GM04503 (cell line): ENCODE measurements at regions not wholly inside any gene's neighbourhood (a gene's known extent, or its start where the extent isn't known, plus 50 kb on each side); places are given as distances from the start of the nearest gene placed in this dataset.
A peak's percentile ranks its signal among the peaks of the same experiment; 100 is the strongest.

Experiments
- DNase-seq: peaks from one replicate; pipeline ENCODE4 v3.0.0-alpha.2; 2012; ENCODE audit warnings: low read depth

DNA sequence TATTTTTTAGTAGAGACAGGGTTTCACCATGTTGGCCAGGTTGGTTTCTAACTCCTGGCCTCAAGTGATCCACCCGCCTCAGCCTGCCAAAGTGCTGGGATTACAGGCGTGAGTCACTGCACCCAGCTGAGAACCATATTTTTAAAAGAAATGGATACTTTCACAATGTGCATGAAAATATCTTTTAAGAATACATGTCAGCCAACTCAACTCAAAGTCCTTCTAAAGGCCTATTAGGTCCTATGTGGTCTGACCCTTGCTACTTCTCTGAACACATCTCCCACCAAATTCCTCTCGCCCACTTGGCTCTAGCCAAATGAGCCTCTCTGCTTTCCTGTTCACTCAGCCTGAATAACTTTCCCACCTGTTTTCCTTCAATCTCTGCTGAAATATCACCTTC is 119.6 kb downstream of the MTX2 start:
- DNase-seq, result no peak

DNA sequence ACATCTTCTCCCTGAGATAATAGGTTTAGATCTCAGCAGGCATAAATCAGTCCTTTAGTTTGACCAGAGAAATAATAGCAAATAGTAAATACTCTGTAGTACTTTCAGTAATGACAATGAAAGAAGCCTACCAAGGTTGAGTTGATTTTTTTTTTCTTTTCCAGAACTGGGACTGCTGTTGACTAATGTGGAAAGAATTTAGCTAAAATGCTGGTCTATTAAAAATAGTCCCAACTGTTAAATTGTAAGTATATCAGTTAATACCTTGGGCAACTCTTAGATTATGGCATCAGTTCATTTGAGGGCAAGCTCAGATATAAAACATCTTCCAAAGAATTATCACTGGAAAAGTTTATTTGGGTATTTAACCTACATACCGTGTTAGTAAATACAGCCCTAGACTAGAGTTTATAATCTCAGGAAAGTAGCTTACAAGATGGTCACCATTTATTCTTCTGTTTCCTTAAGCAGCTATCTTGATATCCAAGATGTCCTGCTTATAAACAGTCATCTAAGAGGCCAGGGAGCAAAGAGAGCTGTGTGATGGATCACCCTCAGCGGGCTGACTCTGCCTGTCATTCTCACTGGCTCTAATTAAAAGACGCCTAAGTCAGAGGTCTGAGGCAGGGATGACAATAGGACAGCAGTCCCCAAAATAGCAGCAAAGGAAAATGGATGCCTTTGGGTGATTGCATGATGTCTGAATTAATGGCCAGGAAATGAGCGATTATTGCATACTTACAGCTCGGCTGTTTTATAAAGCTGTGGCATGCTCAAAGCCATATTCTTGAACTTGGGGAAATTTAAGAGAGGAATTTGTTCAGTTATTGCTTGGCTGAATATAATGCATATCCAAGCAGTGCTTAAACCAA is 121.3 kb downstream of the MTX2 start:
- DNase-seq, result no peak

DNA sequence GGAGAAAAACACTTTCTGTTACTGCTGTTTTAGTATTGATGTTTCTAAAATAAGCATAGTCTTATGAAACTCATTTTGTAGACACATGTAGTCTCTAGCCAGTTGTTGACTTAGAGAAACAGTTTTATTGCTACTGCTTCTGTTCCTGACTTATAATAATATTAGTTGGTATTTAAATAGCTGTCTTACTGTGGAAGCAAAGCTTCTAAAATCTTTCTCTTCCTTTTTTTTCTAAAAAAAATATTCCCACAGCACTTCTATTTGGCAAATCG is 121.8 kb downstream of the MTX2 start:
- DNase-seq, result peak; percentile 10

DNA sequence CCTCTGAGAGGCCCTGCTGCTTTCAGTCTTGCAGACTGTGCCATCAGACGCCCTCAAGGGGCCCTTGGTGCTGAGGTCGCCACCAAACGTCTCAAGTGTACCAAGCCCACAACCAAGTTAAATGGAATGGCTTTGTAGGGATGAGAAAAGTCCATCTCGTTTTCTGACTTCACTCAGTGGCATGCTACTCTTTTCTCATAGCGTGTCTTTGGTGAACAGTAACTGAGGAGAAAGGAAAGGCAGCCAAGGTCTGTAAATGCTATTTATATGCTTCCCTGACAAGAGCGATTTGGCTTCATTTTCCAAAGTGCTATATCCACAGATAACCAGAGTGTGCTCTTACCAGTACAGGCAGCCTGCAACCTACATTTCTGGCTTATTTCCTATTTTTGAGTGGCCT is 123.0 kb downstream of the MTX2 start:
- DNase-seq, result peak; percentile 37

DNA sequence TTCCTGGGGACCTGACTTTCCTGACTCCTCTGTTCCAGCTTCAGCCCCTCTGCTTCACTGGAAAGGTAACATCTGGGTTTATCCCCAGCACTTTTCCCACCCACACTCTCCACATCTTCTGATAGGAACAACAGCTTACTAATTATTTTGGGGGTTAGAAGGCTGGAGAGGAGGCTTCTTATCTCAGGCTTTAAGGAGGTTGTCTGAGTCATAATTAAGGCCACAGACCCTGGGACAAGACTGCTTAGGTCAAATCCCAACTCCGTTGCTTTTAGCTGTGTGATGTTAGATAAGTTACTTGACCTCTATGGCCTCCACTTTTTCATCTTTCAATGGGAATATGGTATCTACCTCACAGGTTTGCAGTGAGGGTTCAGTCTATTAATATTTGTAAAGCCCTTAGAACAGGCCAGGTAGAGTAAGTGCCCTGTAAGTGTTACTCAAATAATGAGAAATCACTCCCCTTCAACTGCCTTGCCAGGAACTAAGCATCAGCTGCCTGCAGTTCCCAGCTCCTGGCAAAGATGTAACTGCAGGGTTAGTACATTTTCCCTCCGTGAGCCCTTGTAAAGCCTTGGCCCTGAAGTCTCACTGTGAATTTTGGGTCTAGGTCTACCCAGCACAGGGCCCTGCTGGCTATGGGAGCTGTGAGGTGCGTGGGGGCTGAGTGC is 123.6 kb downstream of the MTX2 start:
- no peak for DNase-seq

DNA sequence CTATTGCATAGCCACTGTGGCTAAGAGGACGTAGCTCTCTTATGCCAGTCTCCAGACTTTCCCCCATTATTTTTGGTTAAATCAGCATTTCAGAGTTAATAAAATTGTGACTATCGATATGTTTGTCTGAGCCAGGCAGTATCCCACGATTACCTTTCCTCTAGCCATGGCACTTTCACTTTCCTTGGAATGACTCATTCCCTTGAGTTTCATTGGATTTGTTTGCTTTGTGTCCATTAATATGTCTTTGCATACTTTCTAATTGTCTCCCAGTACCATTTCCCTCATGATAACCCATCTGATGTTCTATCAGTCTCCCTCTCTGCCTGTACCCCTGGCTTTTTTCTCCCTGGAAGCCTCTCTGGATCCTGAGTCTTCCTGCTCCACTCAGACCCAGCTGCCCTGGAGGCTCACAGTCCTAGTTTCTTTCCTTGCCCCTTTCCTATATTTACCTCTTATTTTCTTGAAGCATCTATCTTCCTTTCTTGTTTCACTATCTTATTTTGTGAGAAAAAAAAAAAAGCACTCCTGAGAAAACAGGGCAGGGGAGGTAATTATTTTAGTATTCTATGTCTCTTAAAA is 126.1 kb downstream of the MTX2 start:
- DNase-seq, result no peak

DNA sequence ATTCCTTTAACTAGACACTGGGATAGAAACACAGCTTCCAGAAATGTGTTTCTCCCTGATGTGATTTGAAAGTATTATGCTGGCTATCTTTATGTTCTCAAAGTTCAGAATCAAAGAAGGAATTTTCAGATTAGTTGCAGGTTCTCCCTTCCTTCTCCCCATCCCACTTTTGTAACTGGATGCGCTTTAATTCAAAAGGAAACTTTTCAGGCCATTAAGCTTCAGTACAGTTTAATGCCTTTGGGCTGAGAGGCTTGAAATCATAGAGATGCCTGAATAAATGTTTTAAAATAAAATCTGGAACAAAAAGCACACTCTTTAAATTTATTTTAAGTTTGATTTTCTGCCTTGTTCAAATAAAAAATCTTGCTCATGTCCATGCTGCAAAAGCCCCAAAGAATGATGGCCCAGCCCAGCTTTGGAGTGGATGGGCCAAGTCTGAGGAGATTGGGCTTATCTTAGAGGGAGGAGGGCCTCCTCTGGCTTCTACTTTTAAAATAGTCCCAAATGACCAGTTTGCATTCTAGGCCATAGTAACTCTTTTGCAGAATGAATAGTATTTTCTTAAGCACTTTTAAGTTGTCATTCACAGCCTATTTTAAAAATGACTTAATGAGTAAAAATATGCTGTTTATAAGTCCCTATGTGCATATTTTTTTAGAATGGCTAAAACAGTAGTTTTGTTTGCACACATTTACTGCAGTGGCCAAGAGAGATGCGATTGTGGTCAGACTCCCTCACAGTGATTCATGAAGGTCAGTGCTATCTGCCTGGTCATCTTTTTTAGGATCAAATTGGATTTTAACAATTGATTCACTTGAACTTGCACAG is 129.2 kb downstream of the MTX2 start:
- DNase-seq, result peak; percentile 39

DNA sequence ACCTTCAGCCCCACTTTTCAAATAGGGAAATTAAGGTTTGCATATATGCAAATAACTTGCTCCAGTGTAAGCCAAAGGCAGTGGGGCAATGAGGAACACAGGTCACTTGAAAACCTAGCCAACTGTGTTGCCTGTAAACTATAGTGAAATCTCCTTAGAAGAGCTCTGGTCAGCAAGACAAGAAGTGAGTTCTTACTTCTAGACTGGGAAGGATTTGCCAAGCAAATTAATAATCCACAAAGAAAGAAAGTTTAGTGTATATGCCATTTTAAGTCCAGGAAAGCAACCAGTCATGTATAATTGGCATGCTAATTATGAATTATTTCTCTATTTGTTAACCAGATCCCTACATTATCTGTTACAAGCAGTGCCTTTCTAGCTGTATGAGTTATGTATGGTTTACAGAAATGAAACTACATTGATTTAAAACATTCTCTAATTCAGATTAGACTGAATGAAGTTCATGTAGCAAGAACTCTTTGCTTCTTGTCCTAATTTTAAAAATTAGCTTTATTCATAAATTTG is 129.9 kb downstream of the MTX2 start:
- no peak for DNase-seq

DNA sequence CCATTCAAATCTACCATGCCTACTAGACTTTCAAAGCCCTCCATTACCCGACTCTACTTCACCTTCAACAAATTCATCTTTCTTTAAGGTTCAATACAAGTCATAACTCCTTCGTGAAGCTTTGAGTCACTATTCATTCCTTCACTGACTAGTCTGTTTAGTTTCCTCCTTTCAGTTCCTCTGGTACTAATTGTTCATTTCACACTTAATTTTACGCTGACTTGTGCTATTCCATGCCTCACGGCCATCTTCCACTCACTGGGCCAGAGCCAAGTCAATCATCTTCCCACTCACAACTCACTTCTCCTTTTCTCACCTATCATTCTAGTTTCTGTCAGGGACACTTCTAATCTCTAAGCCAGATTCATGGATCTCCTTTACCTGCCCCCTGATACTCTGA is 136.2 kb downstream of the MTX2 start:
- no peak for DNase-seq

DNA sequence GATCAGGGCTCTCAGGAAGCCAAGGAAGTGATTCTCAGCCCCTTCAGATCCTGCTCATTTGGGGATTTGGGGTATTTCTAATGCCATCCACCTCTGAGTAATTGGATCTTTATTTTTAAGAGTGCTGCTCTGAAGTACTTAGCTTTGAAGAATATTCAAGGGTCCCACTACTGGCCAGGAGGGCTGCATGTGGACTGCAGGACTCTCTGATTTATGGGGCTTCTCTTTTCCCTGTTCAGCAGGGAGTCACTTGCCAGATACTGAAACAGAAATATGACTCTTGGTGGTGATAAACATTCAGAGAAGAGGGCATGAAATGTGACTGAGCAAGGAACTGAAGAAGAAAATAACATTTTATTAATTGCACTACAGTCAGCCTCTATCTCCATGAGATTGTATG is 138.5 kb downstream of the MTX2 start:
- no peak for DNase-seq

DNA sequence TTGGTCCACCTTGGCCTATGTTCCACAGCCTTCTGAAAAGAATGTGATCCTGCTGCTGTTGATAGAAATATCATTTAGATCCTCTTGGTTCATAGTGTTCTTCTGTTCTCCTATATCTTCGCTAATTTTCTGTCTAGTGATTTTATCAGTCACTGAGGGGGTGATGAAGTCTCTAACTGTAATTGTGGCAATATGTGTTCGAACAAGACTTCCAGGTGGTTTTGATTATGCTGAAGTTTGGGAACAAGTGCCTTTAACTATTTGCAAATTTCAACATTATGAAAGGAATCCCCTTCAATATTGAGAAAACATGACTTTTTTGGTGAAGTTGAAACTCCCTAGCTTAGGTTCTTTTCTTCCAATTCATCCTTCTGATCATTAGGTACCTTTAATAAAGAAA is 140.4 kb downstream of the MTX2 start:
- DNase-seq, result no peak

DNA sequence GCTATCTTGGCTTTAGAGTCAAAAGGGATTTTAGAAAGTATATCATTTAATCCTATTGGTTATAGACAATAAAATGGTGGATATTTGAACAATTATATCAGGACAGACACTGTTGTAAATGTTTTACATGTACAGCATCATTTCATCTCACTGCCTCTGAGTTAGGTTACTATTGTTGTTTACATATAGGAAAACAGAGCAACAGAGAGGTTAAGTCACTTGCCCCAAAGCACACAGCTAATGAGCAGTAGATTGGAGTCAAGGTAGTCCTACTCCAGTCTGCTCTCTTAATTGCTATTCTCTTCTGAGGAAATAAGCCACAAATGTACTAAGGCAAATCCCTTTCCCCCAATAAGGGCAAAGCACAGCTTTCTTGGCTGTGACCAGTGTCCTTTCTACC is 142.9 kb downstream of the MTX2 start:
- DNase-seq, result no peak

DNA sequence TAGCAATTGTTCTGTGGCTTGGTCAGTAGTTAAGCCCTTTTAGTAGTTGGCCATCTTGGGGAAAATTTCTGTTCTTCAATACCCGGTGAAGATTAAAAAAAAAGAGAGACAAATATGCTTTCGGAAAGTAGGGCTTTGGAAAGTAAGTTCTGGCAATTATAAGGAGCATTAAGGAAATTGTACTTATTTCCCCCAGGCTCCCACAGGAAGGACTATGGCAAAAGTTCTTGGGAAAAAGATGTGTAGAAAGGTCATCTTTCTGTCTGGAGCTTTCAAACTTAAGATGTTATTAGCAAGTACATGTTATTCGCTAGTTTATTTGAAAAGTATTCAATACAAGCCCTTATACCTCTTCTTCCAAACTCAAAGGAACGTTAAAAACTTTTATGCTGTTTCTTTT is 144.5 kb downstream of the MTX2 start:
- DNase-seq, result no peak

DNA sequence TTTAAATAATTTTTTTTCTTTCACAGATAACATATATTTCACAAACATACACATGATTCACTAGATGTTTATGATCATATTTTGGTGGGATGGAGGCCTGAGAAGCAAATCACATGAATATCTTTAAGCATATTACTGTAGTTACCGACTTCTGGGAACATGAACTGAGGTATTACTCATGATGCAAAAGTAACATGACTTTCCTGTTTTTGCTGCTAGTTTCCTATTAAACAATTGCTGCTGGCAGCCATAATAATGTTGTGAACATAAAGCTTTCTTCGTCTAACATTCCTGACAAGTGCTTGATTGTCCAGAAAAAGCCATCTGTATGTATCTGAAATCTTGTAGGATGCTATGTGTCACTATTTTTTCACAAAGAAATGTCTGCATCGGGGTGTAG is 145.4 kb downstream of the MTX2 start:
- no peak for DNase-seq

DNA sequence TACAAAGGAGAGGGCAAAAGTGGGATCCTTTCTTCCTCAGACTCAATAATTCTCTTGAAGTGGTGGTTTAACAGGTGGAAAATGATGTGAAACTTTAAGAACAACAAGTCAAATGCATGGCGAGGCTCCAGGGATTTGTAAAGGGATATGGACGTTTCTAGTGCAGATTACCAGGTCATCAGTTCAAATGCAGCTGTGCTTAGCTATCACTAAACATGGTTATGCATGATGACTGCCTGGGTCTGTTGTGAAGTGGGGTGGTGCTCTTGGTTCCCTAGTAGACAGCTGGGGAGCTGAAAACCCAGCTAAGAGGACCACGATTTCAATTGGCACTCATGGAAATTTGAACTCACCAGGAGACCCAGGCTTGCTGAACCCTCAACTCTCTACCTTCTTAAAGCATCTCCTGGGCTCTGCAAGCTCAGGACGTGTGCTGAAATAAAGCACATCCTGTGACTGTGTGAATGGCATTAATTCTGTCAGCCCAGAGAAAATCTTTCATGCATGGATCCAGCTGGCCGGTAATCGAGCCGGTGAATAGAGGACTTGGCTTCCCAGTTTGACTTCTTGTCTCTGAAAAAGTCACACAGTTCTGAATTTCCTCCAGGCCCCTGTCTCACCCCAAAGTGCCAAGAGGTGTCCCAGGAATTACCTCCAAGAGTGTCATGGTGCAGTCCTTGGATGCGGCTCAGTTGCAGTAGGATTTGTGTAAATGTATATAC is 146.1 kb downstream of the MTX2 start:
- DNase-seq, result no peak

DNA sequence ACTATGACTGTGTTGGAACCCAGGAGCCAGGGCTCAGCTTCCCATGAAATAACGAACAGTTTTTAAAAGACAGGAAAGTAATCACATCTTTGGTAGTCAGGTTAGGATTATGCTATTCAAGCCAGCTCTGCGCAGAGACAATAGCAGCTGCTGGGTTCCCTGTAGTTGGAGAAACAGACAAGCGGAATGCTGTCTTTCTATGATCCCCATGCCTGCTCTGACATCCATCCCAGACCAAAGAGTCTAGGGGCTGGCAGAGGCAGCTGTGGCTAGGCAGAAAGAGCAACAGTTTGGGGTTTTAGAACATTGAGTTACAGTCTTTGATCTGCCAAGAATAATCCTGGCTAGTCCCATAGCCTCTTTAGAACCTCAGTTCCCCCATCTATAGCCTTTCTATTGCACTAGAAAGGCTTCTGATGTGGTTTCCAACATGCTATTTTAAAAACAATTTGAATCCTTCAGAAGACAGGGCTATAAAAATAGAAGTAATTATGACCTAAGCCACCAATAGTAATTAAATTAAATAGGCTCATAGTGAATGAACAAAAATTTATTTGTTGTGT is 146.8 kb downstream of the MTX2 start:
- no peak for DNase-seq

DNA sequence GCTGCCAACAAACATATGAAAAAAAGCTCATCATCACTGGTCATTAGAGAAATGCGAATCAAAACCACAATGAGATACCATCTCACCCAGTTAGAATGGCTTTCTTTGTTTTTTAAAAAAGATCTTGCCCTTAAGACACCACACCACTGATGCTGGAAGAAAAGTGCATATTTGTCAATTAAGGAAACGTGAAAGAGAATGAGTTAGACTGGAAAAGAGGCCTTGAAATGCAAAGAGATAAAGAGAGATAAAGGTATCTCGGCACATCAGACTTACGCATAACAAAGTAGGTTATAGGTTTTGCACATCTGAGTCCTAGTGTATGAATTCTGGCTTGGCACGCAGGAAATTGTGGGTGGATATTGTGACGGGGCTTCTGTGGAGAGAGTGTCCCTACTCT is 149.5 kb downstream of the MTX2 start:
- DNase-seq, result no peak

DNA sequence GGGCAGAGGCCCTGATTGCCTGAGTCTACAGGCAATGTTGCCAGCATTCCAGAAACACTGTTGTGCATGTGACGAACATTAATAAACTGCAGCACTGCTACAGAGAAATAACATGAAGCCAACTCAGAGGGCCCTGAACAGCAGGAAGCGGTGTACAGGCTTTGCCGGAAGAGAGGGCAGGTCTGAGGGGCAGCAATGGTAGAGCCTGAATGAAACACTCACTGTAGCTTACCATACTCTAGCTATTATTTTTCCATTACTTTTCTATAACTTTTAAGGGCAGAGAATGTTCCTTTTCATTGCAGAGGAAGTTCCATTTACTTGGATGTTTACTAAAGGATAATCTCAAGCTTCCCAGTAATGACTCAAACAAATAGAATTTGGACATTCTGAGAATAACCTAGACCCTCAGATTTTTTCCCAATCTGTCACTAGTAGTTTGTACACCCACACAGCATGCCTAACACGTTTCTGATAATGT is 150.4 kb downstream of the MTX2 start:
- peak; percentile 47 for DNase-seq

DNA sequence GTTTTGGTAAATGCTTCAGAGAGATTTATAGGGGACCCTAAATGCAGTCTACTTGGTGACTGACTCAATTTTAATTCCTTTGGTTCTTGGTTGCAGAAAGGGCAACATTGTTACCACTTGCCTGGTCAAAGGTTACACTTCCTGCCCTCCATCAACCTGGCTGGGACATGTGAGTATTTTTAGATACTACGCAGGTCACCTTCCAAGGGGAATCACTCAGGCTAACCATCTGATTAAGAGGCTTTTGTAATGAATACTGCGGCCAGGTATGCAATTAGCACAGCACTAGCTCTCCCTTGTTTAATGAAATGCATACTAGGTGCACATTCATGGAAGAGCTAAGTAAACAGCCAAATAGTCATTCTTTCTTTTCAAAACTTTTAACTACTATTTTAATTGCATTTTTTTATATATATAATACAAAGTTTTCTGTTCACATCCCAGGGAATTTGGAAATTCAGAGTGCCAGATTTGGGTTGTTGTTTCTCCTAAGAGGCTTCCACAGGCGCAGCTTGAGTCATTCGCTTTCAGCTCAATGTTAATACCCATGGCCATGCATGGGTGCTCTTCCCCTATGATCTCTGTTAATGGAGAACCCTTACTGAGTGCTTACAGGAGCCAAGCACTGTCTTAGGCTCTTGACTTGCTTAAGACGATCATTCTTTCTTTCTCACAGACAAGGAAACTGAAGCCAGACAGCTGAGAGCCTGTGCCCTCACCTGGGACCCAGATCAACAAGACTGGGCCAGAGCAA is 152.2 kb downstream of the MTX2 start:
- DNase-seq, result no peak

DNA sequence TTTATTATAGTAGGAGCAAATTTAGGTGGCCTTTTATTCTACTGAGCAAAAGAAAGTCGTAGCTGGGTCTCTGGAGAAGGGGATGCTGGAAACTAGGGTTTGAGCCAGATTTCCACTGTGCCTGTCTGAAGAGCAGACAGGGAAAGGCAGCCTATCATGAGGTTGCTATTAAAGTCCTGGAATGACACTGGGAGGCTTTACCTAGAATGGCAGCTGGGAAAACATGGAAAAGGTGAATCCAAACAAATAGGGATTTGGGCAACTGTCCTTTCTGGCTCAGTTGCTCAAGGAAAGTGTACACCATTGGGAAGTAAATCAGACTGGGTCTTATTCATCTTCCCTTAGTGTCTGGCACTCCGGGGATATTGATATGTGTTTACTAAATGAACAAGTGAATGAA is 154.6 kb downstream of the MTX2 start:
- no peak for DNase-seq

DNA sequence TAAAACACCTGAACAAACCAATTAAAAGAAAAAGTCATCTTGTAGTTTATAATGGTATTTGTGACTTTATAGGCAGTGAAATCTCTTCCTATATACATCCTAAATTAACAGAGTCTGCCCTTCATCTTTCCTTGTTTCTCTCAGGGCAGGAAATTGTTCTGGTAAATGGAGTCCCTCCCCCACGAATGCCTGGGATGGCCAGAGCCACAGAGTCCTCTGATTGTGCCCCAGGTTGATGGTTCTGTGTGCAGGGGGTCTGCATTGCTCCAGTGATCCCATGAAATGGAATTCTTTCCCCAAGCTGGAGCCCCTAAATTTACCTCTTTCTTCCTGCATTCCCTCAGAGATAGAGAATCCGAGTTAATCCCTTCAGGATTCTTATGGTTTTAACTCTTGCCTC is 155.5 kb downstream of the MTX2 start:
- no peak for DNase-seq
